ENCODE measurements at regions not wholly inside any gene's neighbourhood (a gene's known extent, or its start where the extent isn't known, plus 50 kb on each side); places are given as distances from the start of the nearest gene placed in this dataset.
"Not testable (repeated sequence)": the region's sequence is repeated elsewhere in the genome, so short reads cannot be mapped to it uniquely, and the experiment has no call there.

DNA sequence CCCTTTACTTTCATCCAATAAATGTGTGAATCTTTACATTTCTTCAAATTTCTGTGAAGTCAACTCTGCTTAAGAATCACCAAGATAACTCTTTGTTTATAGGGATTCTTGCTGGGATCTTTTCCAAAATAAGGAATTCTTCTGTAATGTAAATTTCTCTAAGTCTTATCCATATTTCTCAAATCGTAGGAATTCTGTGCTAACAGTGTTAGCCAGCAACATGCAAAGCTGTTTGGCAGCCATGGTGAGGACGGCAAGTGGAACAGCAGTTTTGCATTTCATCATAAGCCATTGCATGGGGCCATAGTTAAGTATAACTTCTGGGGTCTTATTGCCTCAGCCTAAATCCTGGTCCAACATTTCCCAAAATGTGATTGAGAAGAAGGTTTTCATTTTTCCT, 310.5 kb upstream of the PRR16 start:
- DNase-seq = no peak

GRCh38 chr5:120155873-120156272, 308.2 kb upstream of the PRR16 start:
- no peak for DNase-seq

GRCh38 chr5:120158211-120158610, 305.9 kb upstream of the PRR16 start:
- DNase-seq = no peak

GRCh38 chr5:120159155-120159554, 304.9 kb upstream of the PRR16 start:
- DNase-seq = no peak

- no peak for DNase-seq
Measured at GRCh38 chr5:120160124-120160895, 303.8 kb upstream of the PRR16 start.

- no peak for DNase-seq
Measured at GRCh38 chr5:120162321-120162720, 301.8 kb upstream of the PRR16 start.

DNA sequence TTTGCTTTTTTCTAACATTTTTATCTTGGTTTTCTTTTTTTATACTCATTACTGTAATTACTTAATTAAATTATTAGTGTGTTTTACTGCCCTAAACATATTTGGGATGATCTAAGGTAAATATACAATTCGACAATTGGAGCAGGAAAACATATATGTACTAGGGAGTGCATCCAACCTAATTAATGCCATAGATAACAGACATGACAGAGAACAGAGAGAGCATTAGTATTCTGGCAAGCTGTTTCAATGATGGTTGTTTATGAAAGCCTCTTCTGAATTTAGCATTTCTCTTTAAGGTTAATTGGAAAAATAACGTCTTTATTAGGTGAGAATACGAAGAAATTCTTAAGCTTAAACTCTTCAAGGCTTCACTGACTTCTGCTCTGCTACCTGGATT, 300.1 kb upstream of the PRR16 start:
- no peak for DNase-seq

DNA sequence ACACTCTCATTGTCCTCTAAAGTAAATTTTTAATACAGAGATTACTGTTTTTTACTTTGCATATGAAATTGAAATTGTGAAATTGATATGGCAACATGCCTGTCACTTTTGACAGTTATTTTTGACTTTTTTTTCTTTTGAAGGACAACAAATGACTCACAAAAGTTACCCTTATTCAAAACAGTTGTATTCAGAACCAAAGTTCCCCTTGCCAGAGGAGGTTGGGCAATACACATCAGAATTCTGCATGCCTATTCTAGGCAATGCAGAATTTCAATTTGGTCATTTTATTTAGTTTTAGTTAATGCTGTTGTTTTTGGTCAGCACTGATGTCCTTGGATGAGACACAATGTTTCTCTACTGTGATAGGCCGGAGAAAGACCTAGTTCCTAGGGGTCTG, 299.1 kb upstream of the PRR16 start:
- DNase-seq = no peak

- DNase-seq = no peak
Measured at GRCh38 chr5:120173125-120173524, 291.0 kb upstream of the PRR16 start.

DNA sequence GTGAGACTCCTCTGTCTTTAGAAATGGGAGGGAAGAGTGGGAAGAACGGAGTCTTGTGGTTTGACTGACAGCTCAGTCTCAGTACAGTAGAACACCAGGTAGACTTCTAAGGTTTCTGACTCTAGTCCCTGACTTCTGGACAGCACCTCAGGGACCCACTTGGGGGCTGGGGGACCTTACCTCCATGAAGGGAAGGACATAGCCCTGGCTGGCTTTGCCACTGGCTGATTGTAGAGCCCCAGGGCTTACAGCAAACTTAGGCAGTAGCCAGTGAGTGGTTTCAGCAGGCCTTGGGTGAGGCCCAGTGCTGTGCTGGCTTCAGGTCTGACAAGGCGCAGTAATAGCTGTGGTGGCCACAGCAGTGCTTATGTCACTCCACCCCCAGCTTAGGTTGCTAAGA, 290.0 kb upstream of the PRR16 start:
- no peak for DNase-seq

DNA sequence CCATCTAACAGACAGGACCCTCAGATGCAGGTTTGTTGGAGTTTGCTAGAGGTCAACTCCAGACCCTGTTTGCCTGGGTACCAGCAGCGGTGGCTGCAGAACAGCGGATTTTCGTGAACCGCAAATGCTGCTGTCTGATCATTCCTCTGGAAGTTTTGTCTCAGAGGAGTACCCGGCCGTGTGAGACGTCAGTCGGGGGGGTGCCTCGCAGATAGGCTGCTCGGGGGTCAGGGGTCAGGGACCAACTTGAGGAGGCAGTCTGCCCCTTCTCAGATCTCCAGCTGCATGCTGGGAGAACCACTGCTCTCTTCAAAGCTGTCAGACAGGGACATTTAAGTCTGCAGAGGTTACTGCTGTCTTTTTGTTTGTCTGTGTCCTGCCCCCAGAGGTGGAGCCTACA, 282.9 kb upstream of the PRR16 start:
- not testable (repeated sequence) for DNase-seq

GRCh38 chr5:120194650-120195049, 269.4 kb upstream of the PRR16 start:
- not testable (repeated sequence) for DNase-seq

GRCh38 chr5:120199559-120199958, 264.5 kb upstream of the PRR16 start:
- DNase-seq = no peak

GRCh38 chr5:120207129-120207528, 257.0 kb upstream of the PRR16 start:
- DNase-seq = no peak

- no peak for DNase-seq
Measured at GRCh38 chr5:120217001-120217400, 247.1 kb upstream of the PRR16 start.

GRCh38 chr5:120219988-120220387, 244.1 kb upstream of the PRR16 start:
- DNase-seq = no peak

DNA sequence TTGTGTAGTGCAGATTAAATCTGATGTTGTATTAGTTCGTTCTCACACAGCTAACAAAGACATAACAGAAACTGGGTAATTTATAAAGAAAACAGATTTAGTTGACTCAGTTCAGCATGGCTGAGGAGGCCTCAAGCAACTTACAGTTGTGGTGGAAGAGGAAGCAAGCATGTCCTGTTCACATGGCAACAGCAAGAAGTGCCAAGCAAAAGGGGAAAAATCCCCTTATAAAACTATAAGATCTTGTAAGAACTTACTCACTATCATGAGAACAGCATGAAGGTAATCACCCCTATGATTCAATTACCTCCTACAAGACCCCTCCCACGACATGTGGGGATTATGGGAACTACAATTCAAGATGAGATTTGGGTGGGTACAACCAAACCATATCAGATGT, 238.6 kb upstream of the PRR16 start:
- DNase-seq = no peak

GRCh38 chr5:120228262-120229031, 235.7 kb upstream of the PRR16 start:
- no peak for DNase-seq

- DNase-seq = peak; percentile 8
Measured at GRCh38 chr5:120229036-120229435, 235.1 kb upstream of the PRR16 start.

GRCh38 chr5:120231563-120231962, 232.5 kb upstream of the PRR16 start:
- no peak for DNase-seq

- no peak for DNase-seq
Measured at GRCh38 chr5:120236360-120236759, 227.7 kb upstream of the PRR16 start.

- DNase-seq = no peak
Measured at GRCh38 chr5:120239086-120239485, 225.0 kb upstream of the PRR16 start.

DNA sequence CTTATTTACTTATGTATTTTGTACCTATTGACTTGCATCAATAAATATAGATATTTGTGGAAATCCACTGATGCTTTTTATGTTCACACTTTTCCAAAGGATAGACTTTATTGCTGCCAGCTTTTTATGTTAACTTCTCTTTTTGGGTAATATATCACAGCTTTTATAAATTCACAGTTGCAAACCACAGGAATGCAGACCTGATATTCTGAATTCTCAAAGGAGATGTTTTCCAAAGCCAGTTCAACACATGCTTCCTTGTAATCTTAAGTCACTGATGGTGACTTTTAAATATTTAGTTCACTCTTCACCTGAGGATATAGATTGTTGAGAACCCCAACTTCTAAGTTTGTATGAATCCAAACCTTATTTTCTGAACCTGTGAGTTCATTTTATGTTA, 223.4 kb upstream of the PRR16 start:
- DNase-seq = no peak

GRCh38 chr5:120241400-120241799, 222.7 kb upstream of the PRR16 start:
- DNase-seq = no peak

DNA sequence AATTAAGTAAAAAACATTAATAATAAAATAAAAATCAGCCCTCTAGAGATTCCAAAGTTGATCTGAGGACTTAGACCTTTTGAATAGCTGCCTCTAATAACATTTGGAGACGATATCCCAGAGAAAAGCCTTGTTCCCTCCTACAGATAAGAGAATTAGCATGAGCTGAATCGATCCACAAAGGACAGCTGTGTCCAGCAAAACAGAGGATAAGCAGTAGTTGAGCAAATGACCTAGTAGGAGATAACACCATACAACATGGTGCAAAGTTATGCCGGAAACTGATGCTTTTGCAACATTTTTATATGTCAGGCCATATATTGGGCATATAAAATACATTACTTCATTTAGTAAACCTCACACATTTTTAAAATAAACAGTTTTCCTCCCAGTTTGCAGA, 212.2 kb upstream of the PRR16 start:
- no peak for DNase-seq
